ENCODE measurements at regions not wholly inside any gene's neighbourhood (a gene's known extent, or its start where the extent isn't known, plus 50 kb on each side); places are given as distances from the start of the nearest gene placed in this dataset.

- DNase-seq: no peak
- CTCF ChIA-PET: no interaction called here
- no peaks in the 10 kb centered on the region for H3K4me1 Mint-ChIP-seq
- no peaks in the 10 kb centered on the region for H3K27me3 Mint-ChIP-seq
- no peak for ATAC-seq (ENCODE audit: low read depth)
- no peaks in the 10 kb centered on the region for H3K36me3 Mint-ChIP-seq (ENCODE audit: low read depth)
- intact Hi-C loops (cut with micrococcal nuclease): no loop called here
- H3K27ac Mint-ChIP-seq: no peak overlapping the region
- H3K4me3 Mint-ChIP-seq: no peak overlapping the region
- no peak for TF ChIP-seq CTCF (IDR thresholded peaks at IDR 0.05)
- POLR2A ChIA-PET: no interaction called here
- H3K9me3 Mint-ChIP-seq: peaks cover 3% of the 10 kb centered on the region
Observed at GRCh38 chr9:108466304-108466703, 389.5 kb downstream of the ACTL7B start.

- TF ChIP-seq CTCF (IDR thresholded peaks at IDR 0.05): no peak
- no peaks in the 10 kb centered on the region for H3K27me3 Mint-ChIP-seq
- no peaks in the 10 kb centered on the region for H3K36me3 Mint-ChIP-seq (ENCODE audit: low read depth)
- CTCF ChIA-PET: no interaction called here
- DNase-seq (no peak), ATAC-seq (ENCODE audit: low read depth) (no peak)
- intact Hi-C loops (cut with micrococcal nuclease): no loop called here
- no peaks in the 10 kb centered on the region for H3K9me3 Mint-ChIP-seq
- H3K27ac Mint-ChIP-seq: no peak overlapping the region
- no peaks in the 10 kb centered on the region for H3K4me1 Mint-ChIP-seq
- H3K4me3 Mint-ChIP-seq: no peak overlapping the region
- POLR2A ChIA-PET: no interaction called here
Observed at GRCh38 chr9:108463932-108464606, 391.7 kb downstream of the ACTL7B start.

GRCh38 chr9:108456903-108457302, 398.9 kb downstream of the ACTL7B start:
- Mint-ChIP-seq H3K36me3 (ENCODE audit: low read depth) (no peaks in the 10 kb centered on the region), H3K9me3 (no peaks in the 10 kb centered on the region), H3K27me3 (peaks cover 1% of the 10 kb centered on the region), H3K27ac (no peak overlapping the region), H3K4me3 (no peak overlapping the region), H3K4me1 (no peaks in the 10 kb centered on the region)
- intact Hi-C loops (cut with micrococcal nuclease): no loop called here
- no peak for TF ChIP-seq CTCF (IDR thresholded peaks at IDR 0.05)
- DNase-seq (no peak), ATAC-seq (ENCODE audit: low read depth) (no peak)
- CTCF ChIA-PET: no interaction called here
- POLR2A ChIA-PET: no interaction called here

- Mint-ChIP-seq H3K4me1 (no peaks in the 10 kb centered on the region), H3K36me3 (ENCODE audit: low read depth) (no peaks in the 10 kb centered on the region), H3K27ac (peak overlapping the region; percentile 30), H3K27me3 (no peaks in the 10 kb centered on the region), H3K9me3 (peaks cover 4% of the 10 kb centered on the region), H3K4me3 (no peak overlapping the region)
- ATAC-seq (ENCODE audit: low read depth) (no peak), DNase-seq (no peak)
- intact Hi-C loops (cut with micrococcal nuclease): loop anchor here (10.0 kb wide), 1 partner anchor 61 kb away; no protein-coding TSS in a partner anchor
- CTCF ChIA-PET: no interaction called here
- POLR2A ChIA-PET: no interaction called here
- no peak for TF ChIP-seq CTCF (IDR thresholded peaks at IDR 0.05)
Observed at GRCh38 chr9:108445431-108446071, 410.2 kb downstream of the ACTL7B start.

GRCh38 chr9:108444400-108445358, 411.1 kb downstream of the ACTL7B start:
- Mint-ChIP-seq H3K27ac (no peak overlapping the region), H3K4me1 (no peaks in the 10 kb centered on the region), H3K27me3 (no peaks in the 10 kb centered on the region), H3K36me3 (ENCODE audit: low read depth) (no peaks in the 10 kb centered on the region), H3K4me3 (no peak overlapping the region), H3K9me3 (peaks cover 4% of the 10 kb centered on the region)
- DNase-seq: no peak
- POLR2A ChIA-PET: no interaction called here
- CTCF ChIA-PET: no interaction called here
- ATAC-seq (ENCODE audit: low read depth): no peak
- TF ChIP-seq CTCF (IDR thresholded peaks at IDR 0.05): no peak
- intact Hi-C loops (cut with micrococcal nuclease): loop anchor here (10.0 kb wide), 1 partner anchor 60 kb away; no protein-coding TSS in a partner anchor
